C1 segment of cervical spinal cord (tissue), 14 donors: ENCODE measurements at regions not wholly inside any gene's neighbourhood (a gene's known extent, or its start where the extent isn't known, plus 50 kb on each side); places are given as distances from the start of the nearest gene placed in this dataset.

Source experiments
- DNase-seq, 14 donors: peaks; one replicate each; lab custom pipeline; 2025; lab: John Stamatoyannopoulos, UW

GRCh38 chr20:11080781-11081377 lies 407.1 kb upstream of the JAG1 start:
- DNase-seq: no peak

- DNase-seq: no peak
These were observed 410.0 kb upstream of the JAG1 start for GRCh38 chr20:11083841-11084240.

- DNase-seq: no peak
These were observed 410.7 kb upstream of the JAG1 start for GRCh38 chr20:11084508-11084907.

GRCh38 chr20:11086970-11087369 lies 413.2 kb upstream of the JAG1 start:
- no peak for DNase-seq

GRCh38 chr20:11090751-11091150 lies 417.0 kb upstream of the JAG1 start:
- DNase-seq: no peak

GRCh38 chr20:11091511-11091910 lies 417.7 kb upstream of the JAG1 start:
- no peak for DNase-seq

GRCh38 chr20:11092151-11092550 lies 418.4 kb upstream of the JAG1 start:
- no peak for DNase-seq

GRCh38 chr20:11094196-11094595 lies 420.4 kb upstream of the JAG1 start:
- DNase-seq: no peak

- DNase-seq: no peak
These were observed 420.9 kb upstream of the JAG1 start for GRCh38 chr20:11094711-11095110.

- no peak for DNase-seq
These were observed 425.1 kb upstream of the JAG1 start for GRCh38 chr20:11098888-11099287.

- DNase-seq: no peak
These were observed 427.4 kb upstream of the JAG1 start for GRCh38 chr20:11101243-11101642.

GRCh38 chr20:11101696-11102095 lies 427.9 kb upstream of the JAG1 start:
- no peak for DNase-seq

- DNase-seq: no peak
These were observed 430.1 kb upstream of the JAG1 start for GRCh38 chr20:11103866-11104265.

- peak in 1 of 14 donors; percentile 19 for DNase-seq
These were observed 434.5 kb upstream of the JAG1 start for GRCh38 chr20:11108102-11108810.

GRCh38 chr20:11110535-11110934 lies 436.7 kb upstream of the JAG1 start:
- DNase-seq: no peak

- no peak for DNase-seq
These were observed 437.4 kb upstream of the JAG1 start for GRCh38 chr20:11111191-11111590.

- no peak for DNase-seq
These were observed 439.0 kb upstream of the JAG1 start for GRCh38 chr20:11112832-11113231.

- DNase-seq: no peak
These were observed 440.6 kb upstream of the JAG1 start for GRCh38 chr20:11114382-11114781.

- DNase-seq: no peak
These were observed 444.2 kb upstream of the JAG1 start for GRCh38 chr20:11117808-11118528.

- no peak for DNase-seq
These were observed 445.1 kb upstream of the JAG1 start for GRCh38 chr20:11118802-11119380.

- no peak for DNase-seq
These were observed 445.8 kb upstream of the JAG1 start for GRCh38 chr20:11119573-11119972.

GRCh38 chr20:11120431-11120830 lies 446.6 kb upstream of the JAG1 start:
- no peak for DNase-seq
